IMR-90 (cell line): ENCODE measurements at regions not wholly inside any gene's neighbourhood (a gene's known extent, or its start where the extent isn't known, plus 50 kb on each side); places are given as distances from the start of the nearest gene placed in this dataset.

Source experiments
- ATAC-seq: fragments of 200-7000 bp; cut with Tn5 transposase; 2 replicates; pipeline ENCODE4 v1.9.1; 2020; ENCODE audit warnings: low read depth, mild to moderate bottlenecking, moderate library complexity
- BruUV-seq: library from RNA; stranded (reverse); fragments of 400-500 nt; replicated peaks from 2 replicates; lab custom pipeline; 2021; lab: Mats Ljungman, UMichigan
- CTCF ChIA-PET: fragments of 300-600 bp; formaldehyde crosslinking; extraction: SDS; loops from one replicate; lab custom pipeline; 2021; ENCODE audit warnings: antibody characterized with exemption; lab: Yijun Ruan, JAX
- POLR2A ChIA-PET: fragments of 300-600 bp; sonication (Branson Sonifier 250); formaldehyde crosslinking; loops from one replicate; lab custom pipeline; 2022; ENCODE audit warnings: antibody characterized with exemption; ENCODE audit not compliant: unreplicated experiment; lab: Charles Lee
- DNase-seq: peaks from one replicate; pipeline ENCODE4 v3.0.0; 2013
- H2AFZ ChIP-seq: replicated peaks from 2 replicates; pipeline ENCODE3; 2013; ENCODE audit warnings: low read length, mild to moderate bottlenecking; ENCODE audit not compliant: poor library complexity
- H2AK5ac ChIP-seq: 2 replicates; pipeline ENCODE4 v1.6.1; 2013; ENCODE audit warnings: low read depth, low read length, inconsistent platforms
- H2AK9ac ChIP-seq: replicated peaks from 2 replicates; pipeline ENCODE3; 2013; ENCODE audit warnings: mild to moderate bottlenecking, low read depth, low read length, moderate library complexity; ENCODE audit not compliant: poor library complexity
- H2BK120ac ChIP-seq: 2 replicates; pipeline ENCODE4 v1.6.1; 2013; ENCODE audit warnings: low read depth, low read length, inconsistent platforms
- H2BK15ac ChIP-seq: 3 replicates; pipeline ENCODE4 v1.6.1; 2013; ENCODE audit warnings: low read depth, low read length, inconsistent platforms
- H2BK20ac ChIP-seq: 2 replicates; pipeline ENCODE4 v1.6.1; 2013; ENCODE audit warnings: low read depth, mild to moderate bottlenecking, inconsistent platforms, low read length, moderate library complexity
- H2BK5ac ChIP-seq: 2 replicates; pipeline ENCODE4 v1.6.1; 2013; ENCODE audit warnings: mild to moderate bottlenecking, low read depth, low read length, inconsistent platforms; ENCODE audit not compliant: poor library complexity, severe bottlenecking
- H3K14ac ChIP-seq: replicated peaks from 2 replicates; pipeline ENCODE4 v1.6.1; 2013; ENCODE audit warnings: low read depth, low read length, inconsistent platforms
- H3K18ac ChIP-seq: 2 replicates; pipeline ENCODE4 v1.6.1; 2013; ENCODE audit warnings: low read depth, low read length, control low read depth
- H3K23ac ChIP-seq: 2 replicates; pipeline ENCODE4 v1.6.1; 2013; ENCODE audit warnings: low read depth, low read length, inconsistent platforms
- H3K27ac ChIP-seq: 2 replicates; pipeline ENCODE4 v1.5.1; 2013; ENCODE audit warnings: mild to moderate bottlenecking, control low read depth, low read length; ENCODE audit not compliant: insufficient read depth
- H3K27me3 ChIP-seq: 2 replicates; pipeline ENCODE4 v1.6.1; 2013; ENCODE audit warnings: low read length; ENCODE audit not compliant: control insufficient read depth, insufficient read depth
- H3K36me3 ChIP-seq: 2 replicates; pipeline ENCODE4 v1.6.1; 2013; ENCODE audit warnings: low read length, mixed read lengths; ENCODE audit not compliant: control insufficient read depth, insufficient read depth
- H3K4ac ChIP-seq: 2 replicates; pipeline ENCODE4 v1.6.1; 2013; ENCODE audit warnings: low read depth, low read length, inconsistent platforms
- H3K4me1 ChIP-seq: 2 replicates; pipeline ENCODE4 v1.6.1; 2013; ENCODE audit warnings: low read length, mixed read lengths; ENCODE audit not compliant: control insufficient read depth, insufficient read depth
- H3K4me2 ChIP-seq: 2 replicates; pipeline ENCODE4 v1.6.1; 2013; ENCODE audit warnings: low read depth, mild to moderate bottlenecking, control low read depth, low read length, moderate library complexity
- H3K4me3 ChIP-seq: 2 replicates; pipeline ENCODE4 v1.5.1; 2013; ENCODE audit warnings: low read depth, mild to moderate bottlenecking, control low read depth, low read length, moderate library complexity; ENCODE audit not compliant: insufficient read depth
- H3K56ac ChIP-seq: 2 replicates; pipeline ENCODE4 v1.6.1; 2013; ENCODE audit warnings: low read length, inconsistent platforms; ENCODE audit not compliant: insufficient read depth; ENCODE audit errors: extremely low read depth
- H3K79me1 ChIP-seq, 2 experiments: 2 replicates each; pipeline ENCODE4 v1.6.1; 2013; ENCODE audit warnings: low read length in 2 of 2, inconsistent platforms in 1 of 2, low read depth in 1 of 2
- H3K9ac ChIP-seq: 2 replicates; pipeline ENCODE4 v1.6.1; 2013; ENCODE audit warnings: low read depth, low read length, control low read depth
- H3K9me1 ChIP-seq: 2 replicates; pipeline ENCODE4 v1.6.1; 2013; ENCODE audit warnings: low read length, inconsistent platforms; ENCODE audit not compliant: insufficient read depth
- H3K9me3 ChIP-seq: 2 replicates; pipeline ENCODE4 v1.6.1; 2013; ENCODE audit warnings: low read length; ENCODE audit not compliant: control insufficient read depth, insufficient read depth
- H4K20me1 ChIP-seq: 2 replicates; pipeline ENCODE4 v1.6.1; 2013; ENCODE audit warnings: low read length, inconsistent platforms; ENCODE audit not compliant: insufficient read depth
- H4K5ac ChIP-seq: 2 replicates; pipeline ENCODE4 v1.6.1; 2013; ENCODE audit warnings: mild to moderate bottlenecking, low read depth, low read length, control low read depth
- H4K8ac ChIP-seq, 2 experiments: 2 replicates each; pipeline ENCODE4 v1.6.1; 2013; ENCODE audit warnings: low read depth in 2 of 2, low read length in 2 of 2, control low read depth in 1 of 2, inconsistent platforms in 1 of 2
- H4K91ac ChIP-seq: 2 replicates; pipeline ENCODE4 v1.6.1; 2013; ENCODE audit warnings: low read depth, low read length, inconsistent platforms; ENCODE audit not compliant: insufficient read depth
- SMC3 ChIP-seq: fragments of 150-350 bp; IDR thresholded peaks from 2 replicates; pipeline ENCODE4 v1.6.1; 2016; ENCODE audit warnings: low read depth, mild to moderate bottlenecking, antibody characterized with exemption, low read length, moderate library complexity
- dilution Hi-C: fragments of 300-500 bp; cut with HindIII; formaldehyde crosslinking; loops from one replicate; pipeline ENCODE4 v1.14.3; 2018; ENCODE audit warnings: low sequenced_read_pairs; ENCODE audit not compliant: unreplicated experiment
- in situ Hi-C: fragments of 300-500 bp; cut with MboI; formaldehyde crosslinking; loops from 3 replicates; pipeline ENCODE4 v1.14.3; 2019; ENCODE audit warnings: low sequenced_read_pairs, inconsistent platforms, mixed read lengths
- intact Hi-C: fragments of 100-400 bp; cut with micrococcal nuclease; formaldehyde crosslinking; loops from 2 replicates; pipeline ENCODE4 v1.10.0; 2022

- Histone ChIP-seq H3K9ac (no peak overlapping the region), H3K14ac (no peak overlapping the region), H4K8ac (no peak overlapping the region), H4K91ac (no peak overlapping the region), H3K23ac (no peak overlapping the region), H2BK20ac (no peak overlapping the region), H3K27me3 (no peaks in the 10 kb centered on the region), H3K4me2 (no peak overlapping the region), H3K4me1 (no peaks in the 10 kb centered on the region), H3K79me1 (no peaks in the 10 kb centered on the region), H2BK120ac (no peak overlapping the region), H4K20me1 (no peaks in the 10 kb centered on the region), H2BK5ac (no peak overlapping the region), H3K36me3 (no peaks in the 10 kb centered on the region), H3K18ac (no peak overlapping the region), H3K9me3 (no peaks in the 10 kb centered on the region), H2AK5ac (no peak overlapping the region), H4K5ac (no peak overlapping the region), H3K56ac (no peak overlapping the region), H3K9me1 (peaks cover 5% of the 10 kb centered on the region; the same call in 1 of the 2 replicates), H2AFZ (no peak overlapping the region), H3K4ac (no peak overlapping the region), H3K27ac (no peak overlapping the region), H2BK15ac (no peak overlapping the region), H3K4me3 (no peak overlapping the region), H2AK9ac (no peak overlapping the region)
- ATAC-seq, result no peak
- intact Hi-C loops, result no loop called here
- no peak for DNase-seq
- TF ChIP-seq SMC3, result no peak
- in situ Hi-C loops, result no loop called here
- BruUV-seq, result no TSS peak
- dilution Hi-C loops, result no loop called here
- CTCF ChIA-PET, result no interaction called here
- POLR2A ChIA-PET, result no interaction called here
Observed at GRCh38 chr7:106561151-106561550, 99.8 kb downstream of the CCDC71L start.
